GM19099 (cell line): ENCODE measurements at regions not wholly inside any gene's neighbourhood (a gene's known extent, or its start where the extent isn't known, plus 50 kb on each side); places are given as distances from the start of the nearest gene placed in this dataset.

ENCODE experiments used
- POLR2A ChIP-seq: IDR thresholded peaks from 3 replicates; pipeline ENCODE4 v1.6.1; 2011; ENCODE audit warnings: low read depth; ENCODE audit not compliant: insufficient read length; ENCODE audit errors: extremely low read depth

DNA sequence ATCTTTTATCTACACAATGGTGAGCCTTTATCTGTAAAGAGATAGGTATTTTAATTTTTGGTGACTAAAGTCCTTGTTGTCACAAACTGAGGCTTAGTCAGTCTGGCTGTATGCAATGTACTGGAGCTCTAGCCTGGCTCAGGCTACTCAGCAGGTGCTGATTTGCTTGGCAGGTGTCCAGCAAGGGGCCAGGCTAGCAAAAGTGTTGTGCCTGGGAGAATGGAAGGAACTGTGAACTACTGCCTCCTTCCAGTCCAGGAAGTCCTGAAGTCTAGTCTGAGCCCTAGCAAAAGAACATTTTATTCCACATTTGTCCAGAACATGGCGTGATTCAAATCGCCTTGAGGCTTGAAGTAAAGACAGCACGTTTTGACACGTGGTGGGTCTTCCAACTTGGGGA lies 260.5 kb downstream of the CCDC85A start:
- TF ChIP-seq POLR2A = no peak

GRCh38 chr2:56448403-56449001 lies 264.7 kb downstream of the CCDC85A start:
- no peak for TF ChIP-seq POLR2A

DNA sequence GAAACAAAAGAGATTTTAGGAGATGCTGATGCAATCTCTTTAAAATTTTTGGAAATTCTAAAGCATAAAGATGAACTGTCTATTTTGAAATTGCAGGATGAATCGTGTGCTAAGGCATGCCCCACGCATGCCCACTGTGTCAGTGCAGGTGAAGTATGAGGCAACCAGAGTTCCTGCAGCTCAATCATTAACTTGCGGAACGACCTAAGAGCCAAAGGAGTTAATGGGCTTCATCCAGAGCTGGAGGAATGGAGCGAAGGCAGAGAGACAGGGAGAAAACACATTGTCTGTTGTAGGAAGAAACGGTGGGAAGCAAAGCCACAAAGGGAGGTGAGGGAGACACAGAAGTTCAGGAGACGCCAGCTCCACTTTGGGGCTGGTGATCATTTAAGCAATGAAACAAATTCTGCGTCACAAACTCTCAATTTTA lies 265.2 kb downstream of the CCDC85A start:
- no peak for TF ChIP-seq POLR2A

DNA sequence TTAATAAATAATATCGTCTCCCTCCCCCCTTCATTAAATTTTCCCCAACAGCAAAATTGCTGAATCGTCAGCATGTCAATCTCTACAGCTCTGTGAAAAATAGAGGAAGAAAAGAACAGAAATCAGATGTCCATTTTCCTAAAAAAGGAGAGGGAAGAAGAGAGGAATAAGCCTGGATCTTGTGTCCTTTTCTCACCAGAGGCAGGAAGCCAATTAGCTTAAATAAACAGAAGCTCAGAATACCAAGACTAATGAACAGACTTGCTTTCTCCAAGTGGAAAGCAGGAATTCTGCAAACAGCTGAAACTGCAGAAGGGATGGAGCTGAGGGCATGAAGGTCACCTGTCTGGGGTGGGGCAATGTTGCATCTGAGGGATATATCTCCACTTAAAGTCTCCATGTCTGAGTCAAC lies 265.7 kb downstream of the CCDC85A start:
- no peak for TF ChIP-seq POLR2A

GRCh38 chr2:56450047-56450446 lies 266.3 kb downstream of the CCDC85A start:
- TF ChIP-seq POLR2A = no peak

DNA sequence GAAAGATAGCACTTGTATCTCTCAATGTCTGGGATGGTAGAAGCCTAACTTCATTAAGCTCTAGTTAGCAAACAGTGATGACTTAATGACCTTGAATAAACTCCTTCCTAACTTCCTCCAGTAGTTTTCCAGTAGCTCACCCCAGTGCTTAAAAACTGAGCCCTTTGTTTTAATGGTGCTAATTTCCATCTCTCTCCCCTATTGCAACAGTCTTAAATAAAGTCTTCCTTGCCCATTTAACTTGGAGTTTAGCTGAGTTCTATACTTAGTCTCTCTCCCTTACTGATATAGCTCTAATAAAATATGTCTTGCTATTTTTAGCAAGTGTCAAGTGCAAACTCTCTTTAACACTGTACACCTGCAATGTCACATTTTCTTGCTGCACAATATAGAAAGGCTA lies 267.0 kb downstream of the CCDC85A start:
- TF ChIP-seq POLR2A = no peak

GRCh38 chr2:56455642-56456041 lies 271.9 kb downstream of the CCDC85A start:
- TF ChIP-seq POLR2A = no peak

DNA sequence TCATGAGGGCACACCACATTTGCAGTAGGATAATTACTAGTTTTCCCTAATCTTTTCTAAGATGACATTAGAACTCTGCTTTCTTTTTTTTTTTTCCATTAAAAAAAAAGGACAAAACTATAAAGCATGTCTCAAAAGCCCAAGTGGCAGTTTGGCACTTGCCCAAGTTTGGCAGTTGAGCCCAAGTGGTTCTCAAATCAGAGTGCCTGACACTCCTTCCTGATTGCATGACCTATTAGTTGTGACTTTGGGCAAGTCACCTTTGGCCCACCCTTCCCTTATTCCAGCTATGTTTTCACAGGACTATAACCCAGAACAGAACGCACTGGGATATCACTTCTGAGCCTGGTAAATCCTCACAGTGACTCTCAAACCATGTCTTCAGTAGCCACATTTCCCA lies 273.0 kb downstream of the CCDC85A start:
- no peak for TF ChIP-seq POLR2A

DNA sequence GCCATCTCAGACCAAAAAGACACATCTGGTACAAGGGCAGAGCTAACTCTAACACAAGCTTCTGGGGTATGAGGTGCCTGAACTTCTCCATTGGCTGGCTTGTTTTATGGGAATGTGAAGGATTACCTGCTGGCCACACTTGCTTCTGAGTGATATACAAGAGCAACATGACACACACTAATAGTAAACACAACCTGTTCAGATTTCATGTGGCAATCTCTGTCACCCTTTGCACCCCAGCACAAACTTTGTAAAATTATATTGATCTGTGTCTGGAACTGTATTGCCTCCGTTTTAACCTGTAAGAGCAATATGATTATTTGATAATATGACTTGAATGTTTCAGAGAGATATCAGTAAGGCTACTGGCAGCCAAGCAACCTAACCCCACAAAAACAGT lies 276.7 kb downstream of the CCDC85A start:
- no peak for TF ChIP-seq POLR2A

DNA sequence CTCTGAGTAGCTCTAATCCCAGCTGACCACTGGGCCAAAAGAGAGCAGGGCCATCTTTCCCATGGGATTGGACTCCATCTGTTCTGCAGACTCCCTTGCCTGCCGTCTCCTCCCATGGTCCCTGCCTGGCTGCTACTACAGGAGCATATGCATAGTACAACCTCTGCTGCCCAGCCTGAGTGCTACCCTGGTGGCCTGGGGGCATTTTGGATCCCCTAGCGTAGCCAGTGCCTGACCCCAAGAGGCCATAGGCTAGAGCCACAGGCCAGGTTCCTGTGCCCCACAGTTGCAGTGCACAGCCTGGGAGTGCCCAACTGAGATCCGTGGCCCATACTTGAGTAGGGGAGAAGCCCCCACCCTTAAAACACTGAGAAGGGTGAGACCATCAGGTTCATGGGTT lies 280.3 kb downstream of the CCDC85A start:
- TF ChIP-seq POLR2A = no peak

DNA sequence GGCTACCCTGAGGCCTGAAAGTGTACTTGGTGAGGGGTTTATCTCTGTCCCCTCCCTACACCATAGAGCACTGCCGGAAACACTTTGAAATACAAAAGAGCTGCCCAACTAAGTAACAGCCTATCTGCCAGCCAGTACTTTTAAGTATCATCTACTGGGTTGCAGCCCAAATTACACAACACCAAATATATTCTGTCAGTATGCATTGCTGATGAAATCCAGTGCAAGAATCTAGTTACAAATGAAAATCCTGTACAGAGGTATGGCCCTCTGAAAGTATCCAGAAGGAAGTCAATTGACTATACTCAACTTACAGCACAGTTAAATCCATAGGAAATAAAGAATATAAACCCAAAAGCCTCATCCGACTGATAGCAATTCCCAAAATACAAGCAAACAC lies 280.8 kb downstream of the CCDC85A start:
- TF ChIP-seq POLR2A = no peak

DNA sequence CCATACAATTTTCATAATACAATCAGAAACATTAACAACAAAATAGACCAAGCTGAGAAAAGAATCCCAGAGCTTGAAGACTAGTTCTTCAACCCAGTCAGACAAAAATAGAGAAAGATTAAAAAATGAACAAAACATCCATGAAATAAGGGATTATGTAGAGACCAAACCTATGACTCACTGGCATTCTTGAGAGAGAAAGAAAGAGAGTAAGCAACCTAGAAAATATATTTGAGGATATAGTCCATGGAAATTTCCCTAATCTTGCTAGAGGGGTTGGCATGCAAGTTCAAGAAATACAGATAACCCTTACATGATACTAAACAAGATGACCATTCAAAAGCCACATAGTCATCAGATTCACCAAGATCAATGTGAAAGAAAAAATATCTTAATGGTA lies 281.7 kb downstream of the CCDC85A start:
- TF ChIP-seq POLR2A = no peak

DNA sequence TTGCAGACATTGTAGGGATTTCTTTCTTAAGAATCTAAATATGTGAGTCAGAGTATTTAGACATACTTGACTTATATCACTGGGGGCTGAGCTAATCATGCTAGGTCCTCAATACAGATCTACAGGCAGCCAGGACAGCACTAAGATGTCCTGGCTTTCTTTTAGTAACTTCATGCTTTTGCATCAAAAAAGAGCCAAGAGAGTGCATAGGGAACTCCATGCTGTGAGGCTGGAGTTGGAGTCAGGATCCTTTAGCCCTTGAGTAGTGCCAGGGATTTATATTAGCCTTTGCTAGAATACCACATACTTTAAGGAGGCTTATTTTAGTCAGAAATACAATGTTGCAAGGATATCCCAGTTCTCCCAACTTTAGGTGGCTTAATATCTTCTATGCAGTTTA lies 289.7 kb downstream of the CCDC85A start:
- no peak for TF ChIP-seq POLR2A

GRCh38 chr2:56474412-56475158 lies 290.8 kb downstream of the CCDC85A start:
- TF ChIP-seq POLR2A = no peak

DNA sequence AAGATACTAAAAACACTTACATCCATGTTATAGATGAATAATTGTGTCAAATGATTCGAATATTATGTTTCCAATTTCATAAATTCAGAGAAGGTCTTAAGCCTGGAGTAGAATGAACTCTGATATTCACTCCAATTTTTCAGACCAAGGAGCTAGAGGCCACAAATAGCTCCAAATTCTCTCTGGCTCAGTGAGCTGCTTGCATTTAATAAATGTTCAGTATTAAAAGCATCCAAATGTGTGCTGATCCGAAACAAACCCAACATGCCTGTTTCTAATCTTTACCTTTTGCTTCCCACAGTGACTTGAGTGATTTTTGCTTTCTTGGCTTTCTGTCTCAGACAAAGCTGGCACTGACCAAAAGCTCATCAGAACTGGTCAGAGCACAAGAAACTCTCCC lies 291.4 kb downstream of the CCDC85A start:
- TF ChIP-seq POLR2A = no peak

- TF ChIP-seq POLR2A = no peak
Measured at GRCh38 chr2:56476509-56477071, 292.8 kb downstream of the CCDC85A start.
